ENCODE measurements at regions not wholly inside any gene's neighbourhood (a gene's known extent, or its start where the extent isn't known, plus 50 kb on each side); places are given as distances from the start of the nearest gene placed in this dataset.
"Not testable (repeated sequence)": the region's sequence is repeated elsewhere in the genome, so short reads cannot be mapped to it uniquely, and the experiment has no call there.

GRCh38 chr7:46058086-46058823 lies 137.2 kb upstream of the IGFBP3 start:
- ChIA-PET POLR2A (no interaction called here), CTCF (no interaction called here)
- no peak for DNase-seq (ENCODE audit: extremely low spot score)
- TF ChIP-seq ELF4 (IDR thresholded peaks at IDR 0.05) (no peak), PKNOX1 (IDR thresholded peaks at IDR 0.05) (no peak), TARDBP (IDR thresholded peaks at IDR 0.05) (no peak), SUZ12 (IDR thresholded peaks at IDR 0.05) (no peak), ZNF384 (IDR thresholded peaks at IDR 0.05) (no peak), ARNT (IDR thresholded peaks at IDR 0.05) (no peak), NFRKB (IDR thresholded peaks at IDR 0.05) (no peak), LEF1 (IDR thresholded peaks at IDR 0.05; ENCODE audit: borderline replicate concordance) (no peak), FOXM1 (IDR thresholded peaks at IDR 0.05; ENCODE audit: borderline replicate concordance) (no peak), FOXA1 (IDR thresholded peaks at IDR 0.05) (no peak), FOXK2 (IDR thresholded peaks at IDR 0.05) (no peak), BHLHE40 (IDR thresholded peaks at IDR 0.05; ENCODE audit: borderline replicate concordance) (no peak), SP1 (IDR thresholded peaks at IDR 0.05) (no peak)

GRCh38 chr7:46054915-46055314 lies 133.8 kb upstream of the IGFBP3 start:
- DNase-seq (ENCODE audit: extremely low spot score): no peak
- TF ChIP-seq BHLHE40 (IDR thresholded peaks at IDR 0.05; ENCODE audit: borderline replicate concordance) (no peak), L3MBTL2 (conservative IDR thresholded peaks at IDR 0.05) (no peak), CTBP1 (IDR thresholded peaks at IDR 0.05; ENCODE audit: borderline replicate concordance) (no peak), TARDBP (IDR thresholded peaks at IDR 0.05) (no peak), FOXK2 (IDR thresholded peaks at IDR 0.05) (no peak), HDGF (IDR thresholded peaks at IDR 0.05; ENCODE audit: borderline replicate concordance) (no peak), NFRKB (IDR thresholded peaks at IDR 0.05) (no peak), PKNOX1 (IDR thresholded peaks at IDR 0.05) (no peak), FOXM1 (IDR thresholded peaks at IDR 0.05; ENCODE audit: borderline replicate concordance) (no peak), FOXA1 (IDR thresholded peaks at IDR 0.05) (no peak)
- ChIA-PET CTCF (interaction anchor here (1.3 kb wide), 1 partner anchor 132 kb away, joined by 3 read pairs; no protein-coding TSS in a partner anchor), POLR2A (no interaction called here)

GRCh38 chr7:46054272-46054671 lies 133.2 kb upstream of the IGFBP3 start:
- POLR2A ChIA-PET: no interaction called here
- DNase-seq (ENCODE audit: extremely low spot score): no peak
- CTCF ChIA-PET: interaction anchor here (1.3 kb wide), 1 partner anchor 132 kb away, joined by 3 read pairs; no protein-coding TSS in a partner anchor
- TF ChIP-seq LEF1 (IDR thresholded peaks at IDR 0.05; ENCODE audit: borderline replicate concordance): no peak
- no peak for TF ChIP-seq NFRKB (IDR thresholded peaks at IDR 0.05)
- no peak for TF ChIP-seq L3MBTL2 (conservative IDR thresholded peaks at IDR 0.05)
- no peak for TF ChIP-seq SUZ12 (IDR thresholded peaks at IDR 0.05)
- no peak for TF ChIP-seq TARDBP (IDR thresholded peaks at IDR 0.05)
- TF ChIP-seq FOXK2 (IDR thresholded peaks at IDR 0.05): no peak
- no peak for TF ChIP-seq ELF4 (IDR thresholded peaks at IDR 0.05)
- TF ChIP-seq SP1 (IDR thresholded peaks at IDR 0.05): no peak
- TF ChIP-seq PKNOX1 (IDR thresholded peaks at IDR 0.05): no peak
- TF ChIP-seq BHLHE40 (IDR thresholded peaks at IDR 0.05; ENCODE audit: borderline replicate concordance): no peak
- no peak for TF ChIP-seq HDGF (IDR thresholded peaks at IDR 0.05; ENCODE audit: borderline replicate concordance)
- TF ChIP-seq CTBP1 (IDR thresholded peaks at IDR 0.05; ENCODE audit: borderline replicate concordance): no peak
- no peak for TF ChIP-seq ZNF384 (IDR thresholded peaks at IDR 0.05)
- no peak for TF ChIP-seq FOXM1 (IDR thresholded peaks at IDR 0.05; ENCODE audit: borderline replicate concordance)
- no peak for TF ChIP-seq ARNT (IDR thresholded peaks at IDR 0.05)
- TF ChIP-seq FOXA1 (IDR thresholded peaks at IDR 0.05): no peak

GRCh38 chr7:46047581-46047980 lies 126.5 kb upstream of the IGFBP3 start:
- POLR2A ChIA-PET: no interaction called here
- no peak for DNase-seq (ENCODE audit: extremely low spot score)
- CTCF ChIA-PET: no interaction called here
- TF ChIP-seq LEF1 (IDR thresholded peaks at IDR 0.05; ENCODE audit: borderline replicate concordance) (no peak), L3MBTL2 (conservative IDR thresholded peaks at IDR 0.05) (no peak), SUZ12 (IDR thresholded peaks at IDR 0.05) (no peak), CTBP1 (IDR thresholded peaks at IDR 0.05; ENCODE audit: borderline replicate concordance) (no peak), ARNT (IDR thresholded peaks at IDR 0.05) (no peak), TARDBP (IDR thresholded peaks at IDR 0.05) (no peak), FOXK2 (IDR thresholded peaks at IDR 0.05) (no peak)

GRCh38 chr7:46043338-46043737 lies 122.3 kb upstream of the IGFBP3 start:
- POLR2A ChIA-PET; DNase-seq (ENCODE audit: extremely low spot score); CTCF ChIA-PET: not testable (repeated sequence)

GRCh38 chr7:46039813-46040212 lies 118.7 kb upstream of the IGFBP3 start:
- CTCF ChIA-PET; DNase-seq (ENCODE audit: extremely low spot score); POLR2A ChIA-PET: not testable (repeated sequence)

GRCh38 chr7:46035166-46035565 lies 114.1 kb upstream of the IGFBP3 start:
- ChIA-PET CTCF (no interaction called here), POLR2A (no interaction called here)
- TF ChIP-seq ZNF384 (IDR thresholded peaks at IDR 0.05) (no peak), TARDBP (IDR thresholded peaks at IDR 0.05) (no peak), LEF1 (IDR thresholded peaks at IDR 0.05; ENCODE audit: borderline replicate concordance) (no peak), NFRKB (IDR thresholded peaks at IDR 0.05) (no peak), HDGF (IDR thresholded peaks at IDR 0.05; ENCODE audit: borderline replicate concordance) (no peak), SP1 (IDR thresholded peaks at IDR 0.05) (no peak), L3MBTL2 (conservative IDR thresholded peaks at IDR 0.05) (no peak), FOXK2 (IDR thresholded peaks at IDR 0.05) (no peak), SUZ12 (IDR thresholded peaks at IDR 0.05) (no peak), ARNT (IDR thresholded peaks at IDR 0.05) (no peak), ELF4 (IDR thresholded peaks at IDR 0.05) (no peak), CTBP1 (IDR thresholded peaks at IDR 0.05; ENCODE audit: borderline replicate concordance) (no peak), PKNOX1 (IDR thresholded peaks at IDR 0.05) (no peak), FOXM1 (IDR thresholded peaks at IDR 0.05; ENCODE audit: borderline replicate concordance) (no peak), FOXA1 (IDR thresholded peaks at IDR 0.05) (no peak), BHLHE40 (IDR thresholded peaks at IDR 0.05; ENCODE audit: borderline replicate concordance) (no peak)
- no peak for DNase-seq (ENCODE audit: extremely low spot score)

All from HEK293T (cell line).